ENCODE measurements at regions not wholly inside any gene's neighbourhood (a gene's known extent, or its start where the extent isn't known, plus 50 kb on each side); places are given as distances from the start of the nearest gene placed in this dataset.

DNA sequence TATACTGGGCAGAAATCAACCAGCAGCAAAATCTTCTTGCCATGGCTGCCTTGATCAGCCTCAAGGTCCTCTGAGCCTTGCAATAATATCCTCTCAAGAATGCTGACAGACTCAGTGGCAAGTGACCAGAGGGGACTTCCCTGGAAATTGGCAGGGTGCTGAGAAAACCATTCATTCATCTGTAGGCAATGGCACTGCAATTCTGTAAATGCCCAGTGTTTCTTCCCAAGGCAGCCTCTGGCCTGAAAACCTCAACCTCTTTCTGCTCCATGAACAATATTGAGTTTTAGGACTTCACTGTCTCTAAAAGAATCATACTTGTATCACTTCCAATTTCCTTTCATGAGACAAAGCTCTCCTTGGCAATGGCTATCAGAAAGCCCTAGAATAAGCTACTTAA lies 754.3 kb upstream of the TENM3 start:
- H3K36me3 ChIP-seq (ENCODE audit: control insufficient read depth, insufficient read depth, low read length), result no peaks in the 10 kb centered on the region
- Mint-ChIP-seq H3K4me1 (ENCODE audit: low read depth, unreplicated experiment) (no peaks in the 10 kb centered on the region), H3K27ac (ENCODE audit: unreplicated experiment) (no peak overlapping the region), H3K36me3 (ENCODE audit: insufficient read depth, unreplicated experiment) (no peaks in the 10 kb centered on the region), H3K9me3 (ENCODE audit: unreplicated experiment) (no peaks in the 10 kb centered on the region), H3K27me3 (ENCODE audit: insufficient read depth, unreplicated experiment) (peaks cover 5% of the 10 kb centered on the region), H3K4me3 (ENCODE audit: unreplicated experiment) (no peak overlapping the region)
- TF ChIP-seq, protein P1, sequence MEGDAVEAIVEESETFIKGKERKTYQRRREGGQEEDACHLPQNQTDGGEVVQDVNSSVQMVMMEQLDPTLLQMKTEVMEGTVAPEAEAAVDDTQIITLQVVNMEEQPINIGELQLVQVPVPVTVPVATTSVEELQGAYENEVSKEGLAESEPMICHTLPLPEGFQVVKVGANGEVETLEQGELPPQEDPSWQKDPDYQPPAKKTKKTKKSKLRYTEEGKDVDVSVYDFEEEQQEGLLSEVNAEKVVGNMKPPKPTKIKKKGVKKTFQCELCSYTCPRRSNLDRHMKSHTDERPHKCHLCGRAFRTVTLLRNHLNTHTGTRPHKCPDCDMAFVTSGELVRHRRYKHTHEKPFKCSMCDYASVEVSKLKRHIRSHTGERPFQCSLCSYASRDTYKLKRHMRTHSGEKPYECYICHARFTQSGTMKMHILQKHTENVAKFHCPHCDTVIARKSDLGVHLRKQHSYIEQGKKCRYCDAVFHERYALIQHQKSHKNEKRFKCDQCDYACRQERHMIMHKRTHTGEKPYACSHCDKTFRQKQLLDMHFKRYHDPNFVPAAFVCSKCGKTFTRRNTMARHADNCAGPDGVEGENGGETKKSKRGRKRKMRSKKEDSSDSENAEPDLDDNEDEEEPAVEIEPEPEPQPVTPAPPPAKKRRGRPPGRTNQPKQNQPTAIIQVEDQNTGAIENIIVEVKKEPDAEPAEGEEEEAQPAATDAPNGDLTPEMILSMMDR (IDR thresholded peaks at IDR 0.05; ENCODE audit: insufficient read depth in 1 of 2, low read depth in 1 of 2, low read length in 1 of 2, severe bottlenecking in 1 of 2, unreplicated experiment in 1 of 2), result no peak
- intact Hi-C loops (cut with micrococcal nuclease; ENCODE audit: unreplicated experiment), result no loop called here
- BruUV-seq (replicated peaks), result no TSS peak
- no peak overlapping the region for H3K4me3 ChIP-seq (ENCODE audit: low read depth, low read length)
- no peaks in the 10 kb centered on the region for H3K4me1 ChIP-seq
- no peak for DNase-seq
- H3K9me3 ChIP-seq, result no peaks in the 10 kb centered on the region
- ChIA-PET CTCF (no interaction called here), POLR2A (no interaction called here)
- no peaks in the 10 kb centered on the region for H3K27me3 ChIP-seq (replicated peaks; ENCODE audit: control insufficient read depth, insufficient read depth, low read length)

DNA sequence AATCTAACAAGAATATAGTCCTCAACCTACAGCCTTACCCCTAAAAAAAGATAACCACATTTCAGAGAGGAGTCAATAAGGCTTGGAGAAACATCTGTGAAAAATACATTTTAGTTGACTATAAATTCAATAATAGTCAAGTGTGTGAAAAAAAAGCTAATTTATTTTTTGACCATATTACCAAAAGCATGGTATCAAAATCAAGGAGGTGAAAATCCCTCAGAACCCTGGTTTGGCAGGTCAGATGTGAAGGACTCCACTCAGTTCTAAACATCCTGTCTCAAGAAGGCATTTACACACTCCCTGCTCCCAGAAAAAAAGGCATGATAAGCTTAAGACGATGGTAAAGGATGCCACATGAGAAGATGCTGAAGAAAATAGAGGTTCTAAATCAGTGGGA lies 745.1 kb upstream of the TENM3 start:
- intact Hi-C loops (cut with micrococcal nuclease; ENCODE audit: unreplicated experiment), result no loop called here
- Histone ChIP-seq H3K27me3 (replicated peaks; ENCODE audit: control insufficient read depth, insufficient read depth, low read length) (no peaks in the 10 kb centered on the region), H3K4me3 (ENCODE audit: low read depth, low read length) (no peak overlapping the region), H3K9me3 (no peaks in the 10 kb centered on the region), H3K4me1 (no peaks in the 10 kb centered on the region), H3K36me3 (ENCODE audit: control insufficient read depth, insufficient read depth, low read length) (no peaks in the 10 kb centered on the region)
- TF ChIP-seq, protein P1 (IDR thresholded peaks at IDR 0.05; ENCODE audit: insufficient read depth in 1 of 2, low read depth in 1 of 2, low read length in 1 of 2, severe bottlenecking in 1 of 2, unreplicated experiment in 1 of 2), result no peak
- Mint-ChIP-seq H3K36me3 (ENCODE audit: insufficient read depth, unreplicated experiment) (no peaks in the 10 kb centered on the region), H3K27me3 (ENCODE audit: insufficient read depth, unreplicated experiment) (peaks cover 11% of the 10 kb centered on the region), H3K4me1 (ENCODE audit: low read depth, unreplicated experiment) (no peaks in the 10 kb centered on the region), H3K27ac (ENCODE audit: unreplicated experiment) (no peak overlapping the region), H3K4me3 (ENCODE audit: unreplicated experiment) (no peak overlapping the region), H3K9me3 (ENCODE audit: unreplicated experiment) (no peaks in the 10 kb centered on the region)
- DNase-seq, result no peak
- POLR2A ChIA-PET, result no interaction called here
- CTCF ChIA-PET, result no interaction called here
- BruUV-seq (replicated peaks), result no TSS peak

DNA sequence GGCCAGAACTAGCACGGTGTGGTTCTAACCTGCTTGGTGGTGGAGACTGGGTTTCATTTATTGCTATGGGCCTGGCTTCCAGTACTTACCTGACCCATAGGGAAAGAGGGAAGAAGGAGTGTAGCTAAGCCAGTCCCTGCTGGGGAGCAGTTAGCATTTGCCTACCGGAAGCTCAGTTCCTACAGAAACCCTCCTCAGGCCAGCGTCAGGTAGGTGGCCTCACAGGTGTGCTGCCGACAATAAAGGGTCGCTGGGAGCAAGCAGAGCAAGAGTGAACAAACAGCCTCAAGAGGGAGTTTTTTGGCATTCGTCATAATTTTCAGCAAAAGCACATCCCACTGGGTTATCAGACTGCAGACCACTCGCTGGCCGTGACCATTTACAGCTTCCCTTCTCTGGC lies 740.6 kb upstream of the TENM3 start:
- Mint-ChIP-seq H3K36me3 (ENCODE audit: insufficient read depth, unreplicated experiment) (no peaks in the 10 kb centered on the region), H3K9me3 (ENCODE audit: unreplicated experiment) (no peaks in the 10 kb centered on the region), H3K27me3 (ENCODE audit: insufficient read depth, unreplicated experiment) (peaks cover 11% of the 10 kb centered on the region), H3K4me1 (ENCODE audit: low read depth, unreplicated experiment) (no peaks in the 10 kb centered on the region), H3K27ac (ENCODE audit: unreplicated experiment) (no peak overlapping the region), H3K4me3 (ENCODE audit: unreplicated experiment) (no peak overlapping the region)
- Histone ChIP-seq H3K4me3 (ENCODE audit: low read depth, low read length) (no peak overlapping the region), H3K4me1 (no peaks in the 10 kb centered on the region), H3K9me3 (no peaks in the 10 kb centered on the region), H3K36me3 (ENCODE audit: control insufficient read depth, insufficient read depth, low read length) (no peaks in the 10 kb centered on the region), H3K27me3 (replicated peaks; ENCODE audit: control insufficient read depth, insufficient read depth, low read length) (no peaks in the 10 kb centered on the region; the same call in none of the 2 replicates)
- BruUV-seq (replicated peaks), result no TSS peak
- intact Hi-C loops (cut with micrococcal nuclease; ENCODE audit: unreplicated experiment), result no loop called here
- ChIA-PET POLR2A (no interaction called here), CTCF (no interaction called here)
- TF ChIP-seq, protein P1 (IDR thresholded peaks at IDR 0.05; ENCODE audit: insufficient read depth in 1 of 2, low read depth in 1 of 2, low read length in 1 of 2, severe bottlenecking in 1 of 2, unreplicated experiment in 1 of 2), result no peak
- no peak for DNase-seq

All from Caco-2 (cell line).